ENCODE measurements at regions not wholly inside any gene's neighbourhood (a gene's known extent, or its start where the extent isn't known, plus 50 kb on each side); places are given as distances from the start of the nearest gene placed in this dataset.

DNA sequence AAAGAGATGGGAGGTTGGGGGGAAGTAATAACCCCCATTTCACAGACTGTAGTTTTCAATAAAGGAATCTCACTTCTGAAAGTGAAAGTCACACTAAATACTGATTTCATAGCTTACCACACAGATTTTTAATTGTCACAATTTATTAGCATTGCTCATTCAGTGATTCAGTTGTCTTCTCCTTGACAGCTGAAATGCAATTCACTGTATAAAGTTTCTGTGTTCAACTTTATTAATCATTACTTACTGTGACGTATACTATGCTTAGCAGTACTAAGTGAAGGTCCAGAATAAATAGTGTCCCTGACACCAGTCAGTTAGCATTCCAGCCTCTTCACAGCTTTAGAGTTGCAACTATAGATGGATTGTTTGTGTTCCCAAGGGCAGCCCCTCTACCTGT is 324.1 kb upstream of the CRIM1 start:
- no peak for TF ChIP-seq POLR2A (IDR thresholded peaks at IDR 0.05)
- TF ChIP-seq, protein P1, sequence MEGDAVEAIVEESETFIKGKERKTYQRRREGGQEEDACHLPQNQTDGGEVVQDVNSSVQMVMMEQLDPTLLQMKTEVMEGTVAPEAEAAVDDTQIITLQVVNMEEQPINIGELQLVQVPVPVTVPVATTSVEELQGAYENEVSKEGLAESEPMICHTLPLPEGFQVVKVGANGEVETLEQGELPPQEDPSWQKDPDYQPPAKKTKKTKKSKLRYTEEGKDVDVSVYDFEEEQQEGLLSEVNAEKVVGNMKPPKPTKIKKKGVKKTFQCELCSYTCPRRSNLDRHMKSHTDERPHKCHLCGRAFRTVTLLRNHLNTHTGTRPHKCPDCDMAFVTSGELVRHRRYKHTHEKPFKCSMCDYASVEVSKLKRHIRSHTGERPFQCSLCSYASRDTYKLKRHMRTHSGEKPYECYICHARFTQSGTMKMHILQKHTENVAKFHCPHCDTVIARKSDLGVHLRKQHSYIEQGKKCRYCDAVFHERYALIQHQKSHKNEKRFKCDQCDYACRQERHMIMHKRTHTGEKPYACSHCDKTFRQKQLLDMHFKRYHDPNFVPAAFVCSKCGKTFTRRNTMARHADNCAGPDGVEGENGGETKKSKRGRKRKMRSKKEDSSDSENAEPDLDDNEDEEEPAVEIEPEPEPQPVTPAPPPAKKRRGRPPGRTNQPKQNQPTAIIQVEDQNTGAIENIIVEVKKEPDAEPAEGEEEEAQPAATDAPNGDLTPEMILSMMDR (IDR thresholded peaks at IDR 0.05) = no peak
- Histone ChIP-seq H3K36me3 (no peaks in the 10 kb centered on the region), H3K4me3 (no peak overlapping the region), H3K27me3 (no peaks in the 10 kb centered on the region), H3K9me3 (no peaks in the 10 kb centered on the region), H3K4me1 (no peaks in the 10 kb centered on the region), H3K27ac (no peak overlapping the region)
- no peak for DNase-seq

DNA sequence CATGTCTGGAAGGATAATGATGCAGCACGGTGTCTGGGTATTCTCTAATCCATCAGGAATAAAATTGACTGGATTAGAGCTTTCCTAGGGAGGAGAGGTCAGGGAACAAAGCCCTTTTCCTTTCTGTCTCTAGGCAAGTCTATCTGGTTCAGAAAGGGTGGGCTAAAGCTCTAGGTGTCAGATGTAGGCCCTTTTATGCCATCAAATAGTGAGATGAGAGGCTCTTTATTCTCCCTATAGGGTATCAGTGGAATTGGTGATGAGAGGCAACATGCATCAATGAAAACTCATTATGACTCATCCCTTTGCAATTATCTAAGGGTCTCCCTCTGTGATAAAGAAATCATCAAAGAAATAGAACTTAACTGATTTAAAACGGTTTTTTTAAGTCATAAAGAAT is 328.0 kb upstream of the CRIM1 start:
- DNase-seq = no peak
- no peak overlapping the region for H3K4me3 ChIP-seq
- no peaks in the 10 kb centered on the region for H3K36me3 ChIP-seq
- H3K27ac ChIP-seq = no peak overlapping the region
- no peaks in the 10 kb centered on the region for H3K4me1 ChIP-seq
- no peaks in the 10 kb centered on the region for H3K27me3 ChIP-seq
- TF ChIP-seq, protein P1 (IDR thresholded peaks at IDR 0.05) = no peak
- no peak for TF ChIP-seq POLR2A (IDR thresholded peaks at IDR 0.05)
- H3K9me3 ChIP-seq = no peaks in the 10 kb centered on the region

DNA sequence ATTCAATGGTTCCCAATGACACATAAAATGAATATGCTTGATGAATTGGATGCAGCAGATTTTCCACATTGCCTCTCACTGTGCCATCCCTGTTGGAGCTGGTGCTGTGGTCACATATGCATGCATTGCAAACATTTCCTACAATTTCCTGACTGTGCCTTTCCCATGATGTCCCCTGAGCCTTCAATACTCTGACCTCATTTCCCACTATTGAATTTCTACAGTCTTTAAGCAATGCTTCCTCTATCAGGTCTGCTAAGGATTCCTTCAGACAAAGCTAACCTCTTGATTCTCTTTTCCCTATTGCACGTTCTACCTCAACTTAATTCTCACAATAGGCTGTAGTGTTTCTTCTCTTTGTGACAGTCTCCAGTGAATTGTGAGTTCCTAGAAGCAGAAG is 342.5 kb upstream of the CRIM1 start:
- DNase-seq = no peak
- no peaks in the 10 kb centered on the region for H3K4me1 ChIP-seq
- no peak overlapping the region for H3K27ac ChIP-seq
- H3K9me3 ChIP-seq = no peaks in the 10 kb centered on the region
- H3K4me3 ChIP-seq = no peak overlapping the region
- H3K36me3 ChIP-seq = no peaks in the 10 kb centered on the region
- H3K27me3 ChIP-seq = no peaks in the 10 kb centered on the region
- TF ChIP-seq, protein P1 (IDR thresholded peaks at IDR 0.05) = no peak
- no peak for TF ChIP-seq POLR2A (IDR thresholded peaks at IDR 0.05)

DNA sequence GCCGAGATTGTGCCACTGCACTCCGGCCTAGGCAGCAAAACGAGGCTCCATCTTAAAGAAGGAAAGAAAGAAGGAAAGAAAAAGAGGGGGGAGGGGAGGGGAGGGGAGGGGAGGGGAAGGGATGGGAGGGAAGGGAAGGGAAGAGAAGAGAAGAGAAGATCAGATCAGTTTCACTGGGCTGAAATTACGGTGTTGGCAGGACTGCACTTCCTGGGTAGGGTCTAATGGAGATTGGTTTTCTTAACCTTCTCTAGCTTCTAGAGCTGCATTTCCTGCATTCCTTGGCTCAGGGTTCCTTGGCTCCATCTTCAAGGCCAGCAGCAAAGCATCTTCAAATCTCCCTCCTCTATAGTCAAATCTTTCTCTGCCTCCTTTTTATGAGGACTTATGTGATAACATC is 349.1 kb upstream of the CRIM1 start:
- no peak for TF ChIP-seq POLR2A (IDR thresholded peaks at IDR 0.05)
- TF ChIP-seq, protein P1 (IDR thresholded peaks at IDR 0.05) = no peak
- H3K9me3 ChIP-seq = no peaks in the 10 kb centered on the region
- no peak overlapping the region for H3K27ac ChIP-seq
- no peak for DNase-seq
- no peaks in the 10 kb centered on the region for H3K27me3 ChIP-seq
- H3K4me3 ChIP-seq = no peak overlapping the region
- H3K36me3 ChIP-seq = no peaks in the 10 kb centered on the region
- H3K4me1 ChIP-seq = no peaks in the 10 kb centered on the region

DNA sequence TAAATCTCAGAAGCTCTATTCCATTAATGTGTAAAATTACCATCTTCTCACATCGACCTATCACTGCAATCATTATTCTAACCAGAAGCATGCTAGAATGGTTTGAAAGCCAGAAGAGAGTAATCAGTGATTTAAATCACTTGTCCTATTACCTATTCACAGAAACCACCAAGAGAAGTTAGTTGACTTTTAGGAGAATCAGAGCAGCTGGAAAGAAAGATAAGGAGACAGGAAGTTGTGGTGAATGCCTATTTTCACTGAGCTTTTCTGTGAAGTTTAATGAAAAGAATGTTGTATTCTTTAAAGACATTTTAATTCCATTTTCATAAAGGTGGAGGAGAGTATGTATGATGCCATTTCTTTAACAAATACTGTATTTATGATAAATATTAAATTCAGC is 352.6 kb upstream of the CRIM1 start:
- TF ChIP-seq, protein P1 (IDR thresholded peaks at IDR 0.05) = no peak
- no peak for TF ChIP-seq POLR2A (IDR thresholded peaks at IDR 0.05)
- no peaks in the 10 kb centered on the region for H3K9me3 ChIP-seq
- no peaks in the 10 kb centered on the region for H3K36me3 ChIP-seq
- no peak for DNase-seq
- H3K4me3 ChIP-seq = no peak overlapping the region
- H3K27me3 ChIP-seq = no peaks in the 10 kb centered on the region
- no peaks in the 10 kb centered on the region for H3K4me1 ChIP-seq
- no peak overlapping the region for H3K27ac ChIP-seq

DNA sequence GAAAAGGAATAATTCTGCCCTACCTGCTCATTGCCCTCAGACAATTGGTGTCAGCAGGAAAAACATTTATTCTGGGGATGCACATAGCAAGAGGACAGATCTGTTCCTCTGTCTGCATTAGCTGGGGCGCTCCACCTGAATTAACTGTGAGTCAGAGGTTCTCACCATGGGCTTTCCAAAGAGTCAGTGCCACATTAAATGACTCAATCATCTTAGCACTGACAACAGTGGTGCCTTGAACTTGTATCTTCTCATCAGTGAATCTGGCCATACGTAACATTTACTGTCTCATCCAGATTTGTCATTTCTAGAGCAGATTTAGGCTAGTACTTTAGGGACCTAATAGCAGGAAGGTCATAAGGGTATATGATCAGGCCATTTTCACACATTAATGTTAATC is 358.1 kb upstream of the CRIM1 start:
- H3K36me3 ChIP-seq = no peaks in the 10 kb centered on the region
- H3K4me1 ChIP-seq = no peaks in the 10 kb centered on the region
- no peak overlapping the region for H3K4me3 ChIP-seq
- no peak overlapping the region for H3K27ac ChIP-seq
- no peak for DNase-seq
- no peaks in the 10 kb centered on the region for H3K9me3 ChIP-seq
- no peaks in the 10 kb centered on the region for H3K27me3 ChIP-seq
- TF ChIP-seq POLR2A (IDR thresholded peaks at IDR 0.05) = no peak
- TF ChIP-seq, protein P1 (IDR thresholded peaks at IDR 0.05) = no peak
